ENCODE measurements at regions not wholly inside any gene's neighbourhood (a gene's known extent, or its start where the extent isn't known, plus 50 kb on each side); places are given as distances from the start of the nearest gene placed in this dataset.
"Not testable (repeated sequence)": the region's sequence is repeated elsewhere in the genome, so short reads cannot be mapped to it uniquely, and the experiment has no call there.

DNA sequence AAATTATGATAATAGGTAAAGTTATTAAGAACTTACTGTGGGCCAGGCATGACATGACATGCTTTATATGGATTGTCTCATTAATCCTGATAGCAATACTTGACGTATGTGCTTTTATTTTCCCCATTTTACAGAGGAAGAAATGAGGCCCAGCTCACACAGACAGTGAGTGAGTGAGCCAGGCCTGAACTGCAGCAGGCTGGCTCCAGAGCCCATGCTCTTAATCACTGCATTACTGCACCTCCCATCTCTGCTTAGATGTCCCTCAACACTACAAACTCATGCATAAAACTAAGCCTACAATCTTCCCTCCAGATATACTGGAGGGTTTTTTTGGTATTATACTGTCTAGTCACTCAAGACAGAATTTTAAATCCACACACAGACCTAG is 68.5 kb upstream of the OSBPL3 start:
- no peak overlapping the region for H3K4me3 ChIP-seq (ENCODE audit: low read depth, low read length)

GRCh38 chr7:25047571-25048443 is 67.8 kb upstream of the OSBPL3 start:
- DNase-seq (ENCODE audit: low read depth); H3K4me3 ChIP-seq (ENCODE audit: low read depth, low read length): not testable (repeated sequence)

More for the DNA sequence above, 68.5 kb upstream of the OSBPL3 start:
- no peak for DNase-seq (ENCODE audit: low read depth)
- TF ChIP-seq MYC (IDR thresholded peaks at IDR 0.05; ENCODE audit: low read depth, low read length) (no peak), MAX (IDR thresholded peaks at IDR 0.05; ENCODE audit: low read depth, low read length) (no peak), POLR2A (IDR thresholded peaks at IDR 0.05; ENCODE audit: extremely low read depth, insufficient read length) (no peak)
- TF ChIP-seq, protein P1, sequence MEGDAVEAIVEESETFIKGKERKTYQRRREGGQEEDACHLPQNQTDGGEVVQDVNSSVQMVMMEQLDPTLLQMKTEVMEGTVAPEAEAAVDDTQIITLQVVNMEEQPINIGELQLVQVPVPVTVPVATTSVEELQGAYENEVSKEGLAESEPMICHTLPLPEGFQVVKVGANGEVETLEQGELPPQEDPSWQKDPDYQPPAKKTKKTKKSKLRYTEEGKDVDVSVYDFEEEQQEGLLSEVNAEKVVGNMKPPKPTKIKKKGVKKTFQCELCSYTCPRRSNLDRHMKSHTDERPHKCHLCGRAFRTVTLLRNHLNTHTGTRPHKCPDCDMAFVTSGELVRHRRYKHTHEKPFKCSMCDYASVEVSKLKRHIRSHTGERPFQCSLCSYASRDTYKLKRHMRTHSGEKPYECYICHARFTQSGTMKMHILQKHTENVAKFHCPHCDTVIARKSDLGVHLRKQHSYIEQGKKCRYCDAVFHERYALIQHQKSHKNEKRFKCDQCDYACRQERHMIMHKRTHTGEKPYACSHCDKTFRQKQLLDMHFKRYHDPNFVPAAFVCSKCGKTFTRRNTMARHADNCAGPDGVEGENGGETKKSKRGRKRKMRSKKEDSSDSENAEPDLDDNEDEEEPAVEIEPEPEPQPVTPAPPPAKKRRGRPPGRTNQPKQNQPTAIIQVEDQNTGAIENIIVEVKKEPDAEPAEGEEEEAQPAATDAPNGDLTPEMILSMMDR (IDR thresholded peaks at IDR 0.05; ENCODE audit: low read depth, low read length) = no peak

DNA sequence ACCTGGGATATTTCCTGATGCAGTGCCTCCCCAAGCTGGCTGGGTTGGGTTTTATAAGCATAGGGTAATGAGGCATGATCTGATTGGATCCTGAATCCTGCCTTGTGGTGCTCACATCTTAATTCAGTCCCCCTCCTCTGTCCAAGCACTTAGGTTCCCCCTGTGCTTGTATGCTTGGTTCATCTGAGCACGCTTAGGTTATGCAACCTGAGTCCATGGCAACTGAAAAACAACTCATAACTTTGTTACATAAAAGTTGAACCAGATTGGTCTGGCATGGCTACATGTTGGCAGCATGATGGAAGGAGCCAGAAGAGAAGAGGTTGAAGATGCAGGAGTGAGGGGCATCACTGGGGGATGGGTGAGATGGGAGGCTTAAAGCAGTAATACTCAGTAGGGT is 57.3 kb upstream of the OSBPL3 start:
- TF ChIP-seq MAX (IDR thresholded peaks at IDR 0.05; ENCODE audit: low read depth, low read length) (no peak), POLR2A (IDR thresholded peaks at IDR 0.05; ENCODE audit: extremely low read depth, insufficient read length) (no peak), MYC (IDR thresholded peaks at IDR 0.05; ENCODE audit: low read depth, low read length) (no peak)
- TF ChIP-seq, protein P1 (IDR thresholded peaks at IDR 0.05; ENCODE audit: low read depth, low read length) = no peak
- peak; percentile 17 for DNase-seq (ENCODE audit: low read depth)
- H3K4me3 ChIP-seq (ENCODE audit: low read depth, low read length) = no peak overlapping the region

DNA sequence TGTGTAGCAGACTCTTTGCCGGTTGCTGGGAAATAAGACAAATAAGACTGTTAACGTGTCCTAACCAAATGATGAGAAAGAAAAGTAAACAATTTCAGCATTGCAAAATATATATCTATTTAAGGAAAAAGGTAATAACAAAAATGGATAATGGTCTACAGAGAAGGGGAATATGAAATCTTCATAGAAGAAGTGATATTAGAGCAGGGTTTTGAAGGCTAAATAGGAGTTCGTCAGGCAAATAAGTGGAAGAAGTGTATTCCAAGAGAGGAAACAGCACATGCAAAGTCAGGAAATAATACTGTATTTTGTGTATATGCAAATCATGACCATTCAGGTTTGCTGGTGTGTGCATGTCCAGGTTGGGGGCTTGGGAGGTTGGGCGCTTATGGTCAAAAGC is 55.3 kb upstream of the OSBPL3 start:
- TF ChIP-seq MYC (IDR thresholded peaks at IDR 0.05; ENCODE audit: low read depth, low read length) (no peak), POLR2A (IDR thresholded peaks at IDR 0.05; ENCODE audit: extremely low read depth, insufficient read length) (no peak), MAX (IDR thresholded peaks at IDR 0.05; ENCODE audit: low read depth, low read length) (no peak)
- TF ChIP-seq, protein P1 (IDR thresholded peaks at IDR 0.05; ENCODE audit: low read depth, low read length) = no peak
- H3K4me3 ChIP-seq (ENCODE audit: low read depth, low read length) = no peak overlapping the region
- no peak for DNase-seq (ENCODE audit: low read depth)

DNA sequence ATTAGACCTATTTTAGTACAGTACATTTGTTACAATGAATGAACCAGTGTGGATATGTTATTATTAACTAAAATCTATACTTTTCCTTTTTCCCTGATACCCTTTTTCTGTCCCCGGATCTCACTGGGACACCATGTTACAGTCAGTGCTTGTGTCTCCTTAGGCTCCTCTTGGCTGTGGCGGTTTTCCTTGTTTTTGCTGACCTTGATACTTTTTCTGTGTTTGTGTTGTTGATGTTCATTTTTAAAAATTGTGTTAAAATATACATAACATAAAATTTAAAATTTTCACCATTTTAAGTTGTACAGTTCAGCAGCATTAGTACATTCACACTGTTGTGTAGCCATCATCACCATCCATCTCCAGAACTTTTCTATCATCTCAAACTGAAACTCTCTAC is 54.2 kb upstream of the OSBPL3 start:
- no peak for DNase-seq (ENCODE audit: low read depth)
- H3K4me3 ChIP-seq (ENCODE audit: low read depth, low read length) = no peak overlapping the region
- TF ChIP-seq MYC (IDR thresholded peaks at IDR 0.05; ENCODE audit: low read depth, low read length) (no peak), POLR2A (IDR thresholded peaks at IDR 0.05; ENCODE audit: extremely low read depth, insufficient read length) (no peak), MAX (IDR thresholded peaks at IDR 0.05; ENCODE audit: low read depth, low read length) (no peak)
- TF ChIP-seq, protein P1 (IDR thresholded peaks at IDR 0.05; ENCODE audit: low read depth, low read length) = no peak

DNA sequence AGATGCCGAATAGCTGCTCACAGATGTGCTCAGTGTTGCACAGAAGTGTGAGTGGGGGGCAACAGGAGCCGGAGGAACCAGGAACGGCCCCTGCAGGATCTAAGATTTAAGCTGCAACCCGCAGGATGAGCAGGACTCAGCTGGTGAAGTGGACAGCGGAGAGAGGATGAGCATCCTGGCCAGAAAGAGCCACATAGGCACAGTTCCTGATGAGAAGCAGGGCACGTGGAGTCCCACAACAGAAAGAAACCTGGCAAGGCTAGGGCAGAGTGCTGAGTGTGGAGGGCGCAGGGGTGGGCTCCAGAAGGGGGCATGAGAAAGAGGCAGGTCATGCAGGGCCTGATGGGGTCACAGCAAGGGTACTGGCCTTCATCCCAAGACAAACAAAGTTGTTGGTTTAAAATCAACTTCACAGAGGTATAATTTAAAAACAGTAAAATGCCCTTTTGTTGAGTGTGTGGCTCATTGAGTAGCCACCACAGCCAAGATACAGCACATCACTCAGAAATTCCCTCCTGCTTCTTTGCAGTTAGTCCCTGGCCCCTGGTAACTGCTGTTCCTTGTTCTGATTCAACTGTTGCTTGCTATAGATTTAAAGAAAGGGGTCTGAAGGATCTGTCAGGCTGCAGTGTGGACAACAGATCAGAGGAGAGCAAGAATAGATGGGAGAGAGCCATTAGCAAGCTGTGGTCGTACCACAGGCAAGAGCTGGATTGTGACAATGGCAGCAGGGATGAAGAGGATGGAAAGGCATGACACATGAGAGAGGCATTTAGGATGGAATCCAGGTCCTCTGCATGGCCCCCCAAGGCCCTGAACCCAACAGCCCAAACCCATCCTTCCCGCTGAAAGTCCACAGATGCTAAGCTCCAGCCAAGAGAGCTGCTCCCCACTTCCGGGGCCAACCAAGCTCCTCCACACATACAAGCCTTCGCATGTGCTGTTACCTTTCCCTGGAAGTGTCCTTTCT is 53.1 kb upstream of the OSBPL3 start:
- H3K4me3 ChIP-seq (ENCODE audit: low read depth, low read length) = no peak overlapping the region
- TF ChIP-seq MYC (IDR thresholded peaks at IDR 0.05; ENCODE audit: low read depth, low read length) (no peak), MAX (IDR thresholded peaks at IDR 0.05; ENCODE audit: low read depth, low read length) (no peak), POLR2A (IDR thresholded peaks at IDR 0.05; ENCODE audit: extremely low read depth, insufficient read length) (no peak)
- TF ChIP-seq, protein P1 (IDR thresholded peaks at IDR 0.05; ENCODE audit: low read depth, low read length) = no peak
- no peak for DNase-seq (ENCODE audit: low read depth)
